DND-41 (cell line): ENCODE measurements at regions not wholly inside any gene's neighbourhood (a gene's known extent, or its start where the extent isn't known, plus 50 kb on each side); places are given as distances from the start of the nearest gene placed in this dataset.

Experiments
- ATAC-seq: fragments of 200-7000 bp; cut with Tn5 transposase; 3 replicates; pipeline ENCODE4 v1.9.1; 2021; ENCODE audit warnings: low read depth; ENCODE audit not compliant: insufficient read depth
- DNase-seq: peaks from one replicate; pipeline ENCODE4 v3.0.0-alpha.2; 2020
- H2AFZ ChIP-seq: 2 replicates; pipeline ENCODE4 v1.6.0; 2012; ENCODE audit warnings: low read depth, low read length
- H3K27ac ChIP-seq: 2 replicates; pipeline ENCODE4 v1.5.1; 2012; ENCODE audit warnings: low read length, inconsistent platforms
- H3K27me3 ChIP-seq: fragments of 200-600 bp; sonication (generic); 2 replicates; pipeline ENCODE4 v1.6.0; 2012; ENCODE audit warnings: low read length, mild to moderate bottlenecking, inconsistent platforms; ENCODE audit not compliant: insufficient read depth, poor library complexity
- H3K36me3 ChIP-seq: 2 replicates; pipeline ENCODE4 v1.5.1; 2012; ENCODE audit warnings: low read length, inconsistent platforms; ENCODE audit not compliant: insufficient read depth
- H3K4me1 ChIP-seq: 2 replicates; pipeline ENCODE4 v1.5.1; 2012; ENCODE audit warnings: mild to moderate bottlenecking, low read length; ENCODE audit not compliant: insufficient read depth
- H3K4me2 ChIP-seq: 2 replicates; pipeline ENCODE4 v1.6.0; 2012; ENCODE audit warnings: mild to moderate bottlenecking, moderate library complexity, low read length, inconsistent platforms; ENCODE audit not compliant: insufficient read depth
- H3K4me3 ChIP-seq, 2 experiments: fragments of 200-600 bp in 1 of 2; shearing (Covaris generic) in 1 of 2; 2 replicates each; pipeline ENCODE4 v1.5.1; 2012 to 2016; ENCODE audit warnings: inconsistent platforms in 2 of 2, low read length in 2 of 2, mild to moderate bottlenecking in 2 of 2, low read depth in 1 of 2, moderate library complexity in 1 of 2
- H3K79me2 ChIP-seq: 2 replicates; pipeline ENCODE4 v1.6.0; 2012; ENCODE audit warnings: low read length, inconsistent platforms; ENCODE audit not compliant: insufficient read depth
- H3K9ac ChIP-seq: 2 replicates; pipeline ENCODE4 v1.6.0; 2012; ENCODE audit warnings: low read depth, mild to moderate bottlenecking, inconsistent platforms, low read length, moderate library complexity
- H3K9me3 ChIP-seq: 2 replicates; pipeline ENCODE4 v1.5.1; 2012; ENCODE audit warnings: low read length, moderate library complexity, mild to moderate bottlenecking, inconsistent platforms; ENCODE audit not compliant: insufficient read depth, severe bottlenecking
- H4K20me1 ChIP-seq: 2 replicates; pipeline ENCODE4 v1.6.0; 2012; ENCODE audit warnings: low read length; ENCODE audit not compliant: insufficient read depth
- EZH2 ChIP-seq: IDR thresholded peaks from 3 replicates; pipeline ENCODE4 v1.6.1; 2012; ENCODE audit warnings: borderline replicate concordance, low read depth, mild to moderate bottlenecking, moderate library complexity, low read length, inconsistent platforms; ENCODE audit not compliant: severe bottlenecking
- TF ChIP-seq, protein P1 (sequence below): IDR thresholded peaks from 2 replicates; pipeline ENCODE4 v1.5.1; 2012; ENCODE audit warnings: borderline replicate concordance, low read length, moderate library complexity, mild to moderate bottlenecking; ENCODE audit not compliant: poor library complexity, severe bottlenecking; ENCODE audit errors: extremely low read depth

DNA sequence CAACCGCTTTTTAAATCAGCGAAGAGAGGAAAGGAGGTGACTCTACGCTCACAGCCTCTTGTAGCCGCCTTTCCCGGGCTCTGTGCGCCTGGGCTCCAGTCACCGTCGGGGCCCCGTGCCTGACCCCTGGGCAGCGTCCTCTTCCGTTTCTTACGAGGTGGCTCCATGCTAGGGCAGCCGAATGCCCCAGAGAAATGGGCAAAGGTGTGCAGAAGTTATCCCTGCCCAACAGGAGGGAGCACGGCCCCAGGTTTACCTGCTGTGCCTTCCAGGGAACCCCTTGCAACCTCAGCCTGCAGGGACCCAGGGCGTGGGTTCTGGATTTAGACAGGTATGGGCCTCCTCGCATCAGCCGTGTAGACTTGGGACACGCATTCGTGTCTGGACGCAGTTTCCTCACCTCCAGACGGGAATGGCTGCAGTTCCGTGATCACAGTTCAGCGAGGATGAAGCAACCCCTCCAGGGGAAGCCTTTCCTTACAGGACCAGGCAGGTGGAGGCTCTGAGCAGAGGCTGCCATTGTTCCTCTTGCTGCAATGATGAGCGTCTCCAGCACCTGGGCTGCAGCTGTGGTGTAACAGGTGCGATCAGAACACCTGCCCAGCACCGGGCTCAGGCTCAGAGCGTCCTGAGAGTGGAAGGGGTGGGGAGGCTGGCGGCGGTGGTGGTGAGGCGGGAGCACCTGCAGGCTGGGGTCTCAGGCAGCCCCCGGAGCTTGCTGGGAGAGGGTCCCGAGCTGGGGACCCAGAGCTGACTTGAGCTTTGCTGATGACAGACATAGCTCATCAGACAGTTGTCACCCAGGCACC, 81.3 kb upstream of the BHLHE23 start:
- Histone ChIP-seq H3K4me2 (no peak overlapping the region), H3K79me2 (no peaks in the 10 kb centered on the region), H3K9me3 (no peaks in the 10 kb centered on the region), H3K27ac (no peak overlapping the region), H3K9ac (no peak overlapping the region), H3K27me3 (no peaks in the 10 kb centered on the region), H3K4me3 (no peak overlapping the region), H2AFZ (no peak overlapping the region), H3K36me3 (no peaks in the 10 kb centered on the region), H3K4me1 (no peaks in the 10 kb centered on the region), H4K20me1 (peaks cover 48% of the 10 kb centered on the region)
- DNase-seq (no peak), ATAC-seq (no peak)
- TF ChIP-seq EZH2: no peak
- TF ChIP-seq, protein P1, sequence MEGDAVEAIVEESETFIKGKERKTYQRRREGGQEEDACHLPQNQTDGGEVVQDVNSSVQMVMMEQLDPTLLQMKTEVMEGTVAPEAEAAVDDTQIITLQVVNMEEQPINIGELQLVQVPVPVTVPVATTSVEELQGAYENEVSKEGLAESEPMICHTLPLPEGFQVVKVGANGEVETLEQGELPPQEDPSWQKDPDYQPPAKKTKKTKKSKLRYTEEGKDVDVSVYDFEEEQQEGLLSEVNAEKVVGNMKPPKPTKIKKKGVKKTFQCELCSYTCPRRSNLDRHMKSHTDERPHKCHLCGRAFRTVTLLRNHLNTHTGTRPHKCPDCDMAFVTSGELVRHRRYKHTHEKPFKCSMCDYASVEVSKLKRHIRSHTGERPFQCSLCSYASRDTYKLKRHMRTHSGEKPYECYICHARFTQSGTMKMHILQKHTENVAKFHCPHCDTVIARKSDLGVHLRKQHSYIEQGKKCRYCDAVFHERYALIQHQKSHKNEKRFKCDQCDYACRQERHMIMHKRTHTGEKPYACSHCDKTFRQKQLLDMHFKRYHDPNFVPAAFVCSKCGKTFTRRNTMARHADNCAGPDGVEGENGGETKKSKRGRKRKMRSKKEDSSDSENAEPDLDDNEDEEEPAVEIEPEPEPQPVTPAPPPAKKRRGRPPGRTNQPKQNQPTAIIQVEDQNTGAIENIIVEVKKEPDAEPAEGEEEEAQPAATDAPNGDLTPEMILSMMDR: no peak

DNA sequence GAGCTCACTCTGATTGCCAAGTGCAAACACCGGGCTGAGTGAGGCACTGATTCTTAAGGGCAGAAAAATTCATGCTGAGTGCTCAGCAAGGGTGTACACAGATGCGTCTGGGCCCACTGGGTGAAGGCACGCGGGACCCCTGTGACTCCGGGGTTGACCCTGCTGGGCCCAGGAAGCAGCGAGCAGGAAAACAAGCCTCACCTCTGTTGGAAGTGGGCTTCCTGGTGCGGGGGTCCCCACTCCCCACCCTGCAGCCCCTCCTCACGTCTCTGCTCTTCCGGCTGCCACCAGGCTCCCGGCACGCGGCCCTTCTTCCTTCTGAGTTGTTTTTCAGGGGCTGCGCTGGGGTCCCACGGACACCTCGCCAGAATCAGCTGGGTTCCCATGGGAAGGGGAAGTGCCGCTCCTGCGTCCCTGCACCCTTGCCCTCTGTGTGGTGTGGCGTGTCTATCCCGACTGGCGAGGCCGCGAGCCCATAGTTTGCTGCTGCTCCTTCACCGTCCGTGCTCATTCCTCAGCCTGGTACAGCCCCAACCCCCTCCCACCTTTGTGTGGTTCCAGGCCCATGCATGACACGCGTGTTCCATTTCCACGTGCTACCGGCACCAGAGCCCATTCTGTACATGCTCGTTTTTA, 80.6 kb upstream of the BHLHE23 start:
- TF ChIP-seq, protein P1: no peak
- TF ChIP-seq EZH2: no peak
- no peak overlapping the region for H3K27ac ChIP-seq
- H4K20me1 ChIP-seq: peaks cover 50% of the 10 kb centered on the region
- no peaks in the 10 kb centered on the region for H3K9me3 ChIP-seq
- no peaks in the 10 kb centered on the region for H3K79me2 ChIP-seq
- no peak overlapping the region for H3K4me2 ChIP-seq
- no peak overlapping the region for H3K9ac ChIP-seq
- no peak overlapping the region for H3K4me3 ChIP-seq
- DNase-seq (no peak), ATAC-seq (no peak)
- H3K4me1 ChIP-seq: no peaks in the 10 kb centered on the region
- H2AFZ ChIP-seq: no peak overlapping the region
- H3K36me3 ChIP-seq: no peaks in the 10 kb centered on the region
- H3K27me3 ChIP-seq: no peaks in the 10 kb centered on the region

DNA sequence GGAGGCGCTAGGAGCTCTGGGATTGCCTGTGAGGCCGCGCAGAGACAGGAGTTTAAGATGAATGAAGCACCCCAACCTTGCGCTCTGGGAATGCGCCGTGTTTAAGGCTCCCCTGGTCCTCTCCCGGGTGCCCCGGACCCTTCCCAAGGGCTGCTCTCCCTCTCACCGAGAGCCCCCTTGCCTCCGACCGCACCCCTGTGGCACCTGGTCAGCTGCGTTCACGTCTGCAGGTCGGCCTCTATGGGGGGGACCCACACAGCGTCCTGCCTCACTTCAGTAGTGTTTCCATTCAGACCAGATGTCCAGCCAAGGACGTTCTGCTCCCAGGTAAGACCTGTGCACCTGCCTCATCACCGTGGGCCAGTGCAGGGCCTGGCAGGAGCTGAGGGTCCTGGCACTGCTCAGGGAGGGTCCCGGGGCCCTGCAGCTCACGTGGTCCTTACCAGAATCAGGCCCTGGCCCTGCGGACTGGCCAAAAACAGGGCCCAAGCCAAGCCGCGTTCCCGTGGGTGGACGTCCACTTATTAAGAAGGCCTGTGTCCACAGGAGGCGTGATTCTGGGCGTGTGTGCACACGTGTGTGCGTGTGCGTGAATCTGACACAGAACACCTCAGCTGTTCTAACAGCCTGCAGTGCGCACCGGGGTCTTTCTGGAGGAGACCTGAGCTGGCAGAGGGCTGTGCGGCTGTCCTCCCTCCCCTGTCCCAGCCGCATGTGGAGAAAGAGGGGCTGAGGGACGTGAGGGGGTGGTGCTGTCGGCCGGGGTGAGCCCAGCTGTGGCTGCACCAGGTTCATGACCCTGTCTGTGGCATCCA, 79.9 kb upstream of the BHLHE23 start:
- no peaks in the 10 kb centered on the region for H3K79me2 ChIP-seq

More for the DNA sequence above, 79.9 kb upstream of the BHLHE23 start:
- peaks cover 57% of the 10 kb centered on the region for H4K20me1 ChIP-seq
- no peaks in the 10 kb centered on the region for H3K27me3 ChIP-seq
- TF ChIP-seq, protein P1: no peak
- no peak for TF ChIP-seq EZH2
- no peak overlapping the region for H2AFZ ChIP-seq
- ATAC-seq: no peak
- H3K4me1 ChIP-seq: no peaks in the 10 kb centered on the region
- H3K4me3 ChIP-seq: no peak overlapping the region
- no peak overlapping the region for H3K27ac ChIP-seq
- no peaks in the 10 kb centered on the region for H3K9me3 ChIP-seq
- no peak overlapping the region for H3K4me2 ChIP-seq
- H3K9ac ChIP-seq: no peak overlapping the region
- DNase-seq: no peak
- H3K36me3 ChIP-seq: no peaks in the 10 kb centered on the region
